Loucy (cell line): ENCODE measurements at regions not wholly inside any gene's neighbourhood (a gene's known extent, or its start where the extent isn't known, plus 50 kb on each side); places are given as distances from the start of the nearest gene placed in this dataset.

Experiments
- H2AFZ ChIP-seq: fragments of 200-600 bp; sonication (generic); 2 replicates; pipeline ENCODE4 v1.6.0; 2016; ENCODE audit warnings: antibody characterized with exemption, mild to moderate bottlenecking, low read length, moderate library complexity
- H3F3A ChIP-seq: fragments of 200-600 bp; 2 replicates; pipeline ENCODE4 v1.6.0; 2016; ENCODE audit warnings: antibody characterized with exemption, low read depth, mild to moderate bottlenecking
- H3K27me3 ChIP-seq: fragments of 200-600 bp; sonication (generic); 2 replicates; pipeline ENCODE4 v1.6.1; 2014; ENCODE audit warnings: low read length, mild to moderate bottlenecking; ENCODE audit not compliant: insufficient read depth, poor library complexity, severe bottlenecking
- H3K36me3 ChIP-seq: fragments of 200-600 bp; sonication (generic); 2 replicates; pipeline ENCODE4 v1.6.1; 2016; ENCODE audit warnings: low read length; ENCODE audit not compliant: insufficient read depth
- H3K4me1 ChIP-seq: fragments of 200-600 bp; sonication (generic); 2 replicates; pipeline ENCODE4 v1.5.1; 2014; ENCODE audit warnings: low read length, mild to moderate bottlenecking; ENCODE audit not compliant: insufficient read depth, poor library complexity, severe bottlenecking
- H3K4me2 ChIP-seq: fragments of 200-600 bp; sonication (generic); 2 replicates; pipeline ENCODE4 v1.6.0; 2014; ENCODE audit warnings: antibody characterized with exemption, low read length, low read depth, mild to moderate bottlenecking; ENCODE audit not compliant: poor library complexity, severe bottlenecking
- H3K4me3 ChIP-seq: fragments of 200-600 bp; sonication (generic); 2 replicates; pipeline ENCODE4 v1.5.1; 2014; ENCODE audit warnings: low read length, mild to moderate bottlenecking, mixed read lengths; ENCODE audit not compliant: poor library complexity, severe bottlenecking
- H3K79me2 ChIP-seq: fragments of 200-600 bp; sonication (generic); 2 replicates; pipeline ENCODE4 v1.6.1; 2014; ENCODE audit warnings: low read length; ENCODE audit not compliant: insufficient read depth
- H3K9ac ChIP-seq: fragments of 200-600 bp; sonication (generic); 2 replicates; pipeline ENCODE4 v1.6.0; 2014; ENCODE audit warnings: mild to moderate bottlenecking, low read depth, low read length, moderate library complexity; ENCODE audit not compliant: poor library complexity, severe bottlenecking
- H3K9me2 ChIP-seq: fragments of 200-600 bp; sonication (generic); replicated peaks from 2 replicates; pipeline ENCODE4 v1.6.1; 2016; ENCODE audit warnings: low read depth, low read length, mixed read lengths
- H3K9me3 ChIP-seq: fragments of 200-600 bp; sonication (generic); 2 replicates; pipeline ENCODE4 v1.6.1; 2014; ENCODE audit warnings: mild to moderate bottlenecking, antibody characterized with exemption, low read length, low read depth; ENCODE audit not compliant: insufficient read depth
- H4K20me1 ChIP-seq: fragments of 200-600 bp; sonication (generic); 2 replicates; pipeline ENCODE4 v1.6.0; 2014; ENCODE audit warnings: antibody characterized with exemption, low read length, mild to moderate bottlenecking; ENCODE audit not compliant: insufficient read depth, poor library complexity, severe bottlenecking
- EZH2phosphoT487 ChIP-seq: fragments of 200-600 bp; IDR thresholded peaks from 2 replicates; pipeline ENCODE4 v1.6.1; 2018; ENCODE audit warnings: antibody characterized with exemption, mild to moderate bottlenecking, moderate library complexity, borderline replicate concordance
- TF ChIP-seq, protein P1 (sequence below): fragments of 200-600 bp; sonication (generic); conservative IDR thresholded peaks from 2 replicates; pipeline ENCODE4 v1.5.1; 2014; ENCODE audit warnings: mild to moderate bottlenecking, antibody characterized with exemption, low read length

DNA sequence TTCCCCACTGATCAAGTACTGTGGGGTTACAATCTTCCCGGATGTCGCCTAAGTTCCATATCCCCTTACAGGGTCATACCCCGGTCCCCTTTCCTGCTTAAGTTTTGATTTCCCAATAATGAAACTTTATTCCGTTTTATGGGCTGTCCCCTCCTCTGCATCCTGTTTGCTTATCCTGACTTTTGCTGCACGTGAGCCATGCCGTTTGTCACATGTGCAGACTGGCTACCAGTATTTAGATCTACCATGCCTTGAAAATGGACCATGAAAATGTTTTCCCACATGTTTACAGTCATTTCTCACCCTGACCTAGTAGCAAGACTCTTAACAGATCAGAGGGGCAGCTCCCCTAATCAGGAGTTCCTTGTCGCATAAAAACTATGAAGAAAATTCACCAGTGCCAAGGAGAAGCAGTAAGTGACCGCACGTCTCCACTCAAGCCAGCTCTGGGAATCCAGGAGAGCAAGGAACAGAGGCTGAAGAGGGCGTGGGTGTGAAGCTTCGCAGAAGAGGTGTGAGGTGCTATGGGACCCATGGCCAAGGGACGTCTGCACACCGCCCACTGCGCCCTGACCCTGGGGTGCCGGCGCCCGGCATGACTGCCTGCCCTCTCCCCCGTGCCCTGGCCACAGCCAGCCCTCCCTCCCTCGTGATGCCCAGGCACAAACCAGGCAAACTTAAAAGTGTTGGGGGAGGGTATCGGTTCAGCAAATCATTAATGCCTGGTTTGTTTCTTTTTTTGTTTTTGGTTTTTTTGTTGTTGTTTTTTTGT lies 440.8 kb upstream of the SALL3 start:
- Histone ChIP-seq H3K4me1 (no peaks in the 10 kb centered on the region), H3F3A (no peaks in the 10 kb centered on the region), H2AFZ (no peak overlapping the region), H3K9me3 (peaks cover 11% of the 10 kb centered on the region; the same call in 1 of the 2 replicates), H3K4me3 (no peak overlapping the region), H3K79me2 (no peaks in the 10 kb centered on the region), H3K4me2 (no peak overlapping the region), H4K20me1 (no peaks in the 10 kb centered on the region), H3K9ac (no peak overlapping the region), H3K9me2 (no peaks in the 10 kb centered on the region), H3K27me3 (no peaks in the 10 kb centered on the region), H3K36me3 (no peaks in the 10 kb centered on the region)
- no peak for TF ChIP-seq EZH2phosphoT487
- TF ChIP-seq, protein P1, sequence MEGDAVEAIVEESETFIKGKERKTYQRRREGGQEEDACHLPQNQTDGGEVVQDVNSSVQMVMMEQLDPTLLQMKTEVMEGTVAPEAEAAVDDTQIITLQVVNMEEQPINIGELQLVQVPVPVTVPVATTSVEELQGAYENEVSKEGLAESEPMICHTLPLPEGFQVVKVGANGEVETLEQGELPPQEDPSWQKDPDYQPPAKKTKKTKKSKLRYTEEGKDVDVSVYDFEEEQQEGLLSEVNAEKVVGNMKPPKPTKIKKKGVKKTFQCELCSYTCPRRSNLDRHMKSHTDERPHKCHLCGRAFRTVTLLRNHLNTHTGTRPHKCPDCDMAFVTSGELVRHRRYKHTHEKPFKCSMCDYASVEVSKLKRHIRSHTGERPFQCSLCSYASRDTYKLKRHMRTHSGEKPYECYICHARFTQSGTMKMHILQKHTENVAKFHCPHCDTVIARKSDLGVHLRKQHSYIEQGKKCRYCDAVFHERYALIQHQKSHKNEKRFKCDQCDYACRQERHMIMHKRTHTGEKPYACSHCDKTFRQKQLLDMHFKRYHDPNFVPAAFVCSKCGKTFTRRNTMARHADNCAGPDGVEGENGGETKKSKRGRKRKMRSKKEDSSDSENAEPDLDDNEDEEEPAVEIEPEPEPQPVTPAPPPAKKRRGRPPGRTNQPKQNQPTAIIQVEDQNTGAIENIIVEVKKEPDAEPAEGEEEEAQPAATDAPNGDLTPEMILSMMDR = no peak

DNA sequence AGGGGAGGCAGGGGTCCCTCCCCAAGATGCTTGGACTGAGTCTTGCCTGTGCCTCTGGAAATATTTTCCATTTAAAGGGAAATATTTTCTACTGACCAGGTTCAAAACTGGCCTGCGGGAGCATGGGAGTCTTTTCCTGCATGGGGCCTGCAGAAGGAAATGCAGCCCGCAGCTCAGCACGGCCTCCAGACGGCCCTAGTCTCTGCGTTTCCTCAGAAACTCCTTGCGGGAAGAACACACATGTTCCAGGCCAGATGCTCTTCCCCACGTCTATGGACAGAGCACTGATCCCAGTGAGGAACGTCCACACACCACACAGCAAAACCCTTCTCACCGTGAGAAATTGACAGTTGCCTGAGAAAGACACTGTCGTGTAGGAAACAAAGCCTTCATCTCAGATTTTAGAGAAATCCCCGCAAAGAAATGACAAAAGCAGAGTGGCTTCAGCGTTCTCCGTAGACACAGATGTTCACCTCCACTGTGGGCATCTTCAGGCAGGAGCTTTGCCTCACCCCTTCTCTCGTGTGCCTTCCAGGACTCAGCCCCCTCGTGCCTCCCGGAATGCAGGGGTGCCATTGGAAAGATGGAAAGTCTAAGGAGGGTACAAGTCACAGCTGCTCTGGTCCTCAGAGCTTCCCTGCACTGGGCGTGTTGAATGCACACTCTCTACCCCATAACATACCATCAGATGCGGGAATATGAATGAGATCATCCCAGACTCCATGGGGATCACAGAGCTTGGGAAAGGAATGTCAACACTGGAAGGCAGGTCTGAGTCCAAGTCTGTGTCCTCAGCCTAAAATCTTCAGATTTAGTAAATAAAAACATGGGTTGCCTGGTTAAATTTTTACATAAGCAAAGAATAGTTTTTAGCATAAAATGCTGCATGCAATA lies 438.7 kb upstream of the SALL3 start:
- H3F3A ChIP-seq = no peaks in the 10 kb centered on the region
- H3K36me3 ChIP-seq = no peaks in the 10 kb centered on the region
- H3K9me2 ChIP-seq = no peaks in the 10 kb centered on the region
- H4K20me1 ChIP-seq = no peaks in the 10 kb centered on the region
- no peak overlapping the region for H3K9ac ChIP-seq
- H3K27me3 ChIP-seq = no peaks in the 10 kb centered on the region
- H3K4me2 ChIP-seq = no peak overlapping the region
- peaks cover 11% of the 10 kb centered on the region; the same call in 1 of the 2 replicates for H3K9me3 ChIP-seq
- H3K79me2 ChIP-seq = no peaks in the 10 kb centered on the region
- H3K4me1 ChIP-seq = no peaks in the 10 kb centered on the region
- TF ChIP-seq, protein P1 = no peak
- no peak for TF ChIP-seq EZH2phosphoT487
- no peak overlapping the region for H2AFZ ChIP-seq
- H3K4me3 ChIP-seq = no peak overlapping the region

DNA sequence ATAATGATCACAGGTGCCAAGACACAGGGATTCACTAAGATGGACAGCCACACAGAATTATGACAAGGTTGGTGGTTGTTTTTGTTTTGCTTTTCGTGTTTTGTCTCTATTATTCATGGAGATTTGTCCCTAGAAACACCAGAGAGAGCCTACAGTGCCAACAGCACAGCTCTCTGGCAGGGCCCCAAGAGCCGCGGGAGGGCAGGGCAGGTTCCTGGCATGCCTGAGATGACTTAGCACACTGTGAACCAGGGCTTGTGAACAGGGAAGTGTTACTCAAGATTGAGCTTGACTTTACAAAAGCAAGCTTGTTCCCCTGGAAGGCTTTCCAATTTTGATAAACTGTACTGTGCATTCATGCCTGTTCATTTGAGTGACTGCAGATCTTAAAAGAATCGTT lies 437.4 kb upstream of the SALL3 start:
- H3K27me3 ChIP-seq = no peaks in the 10 kb centered on the region

More for the DNA sequence above, 437.4 kb upstream of the SALL3 start:
- Histone ChIP-seq H2AFZ (no peak overlapping the region), H3K9me2 (no peaks in the 10 kb centered on the region), H3K4me3 (no peak overlapping the region), H3F3A (no peaks in the 10 kb centered on the region), H3K4me2 (no peak overlapping the region), H4K20me1 (no peaks in the 10 kb centered on the region), H3K36me3 (no peaks in the 10 kb centered on the region), H3K9ac (no peak overlapping the region), H3K4me1 (no peaks in the 10 kb centered on the region), H3K79me2 (no peaks in the 10 kb centered on the region), H3K9me3 (peaks cover 13% of the 10 kb centered on the region; the same call in 1 of the 2 replicates)
- TF ChIP-seq, protein P1 = no peak
- TF ChIP-seq EZH2phosphoT487 = no peak
